GM12872 (cell line): ENCODE measurements at regions not wholly inside any gene's neighbourhood (a gene's known extent, or its start where the extent isn't known, plus 50 kb on each side); places are given as distances from the start of the nearest gene placed in this dataset.

Experiments
- CTCF ChIP-seq: IDR thresholded peaks from 3 replicates; pipeline ENCODE4 v1.5.1; 2011; ENCODE audit warnings: low read depth, mild to moderate bottlenecking, low read length, moderate library complexity; ENCODE audit not compliant: insufficient read depth

- no peak for TF ChIP-seq CTCF
Measured at GRCh38 chr5:86070719-86071118, 547.0 kb upstream of the COX7C start.

GRCh38 chr5:86074297-86074696 lies 543.4 kb upstream of the COX7C start:
- no peak for TF ChIP-seq CTCF

DNA sequence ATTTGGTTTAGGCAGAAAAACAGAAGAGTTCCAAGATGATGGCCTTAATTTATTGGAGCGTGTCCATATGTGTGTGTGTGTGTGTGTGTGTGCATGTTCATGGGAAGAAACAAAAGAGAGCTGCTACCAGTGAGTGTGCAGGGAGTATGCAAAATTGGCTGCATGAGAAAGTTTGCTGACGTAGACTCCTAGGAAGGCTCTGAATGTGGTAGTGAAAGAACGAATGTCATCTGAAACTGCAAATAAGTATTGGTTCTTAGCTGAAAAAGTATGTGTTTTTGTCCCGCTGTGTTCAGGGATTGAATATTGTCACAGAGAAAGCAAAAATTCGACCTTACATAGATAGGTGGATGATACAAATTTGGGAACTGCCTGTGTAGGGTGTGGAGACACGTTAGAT lies 542.6 kb upstream of the COX7C start:
- no peak for TF ChIP-seq CTCF

- TF ChIP-seq CTCF, result no peak
Measured at GRCh38 chr5:86095092-86095491, 522.6 kb upstream of the COX7C start.

- no peak for TF ChIP-seq CTCF
Measured at GRCh38 chr5:86101966-86102365, 515.8 kb upstream of the COX7C start.

DNA sequence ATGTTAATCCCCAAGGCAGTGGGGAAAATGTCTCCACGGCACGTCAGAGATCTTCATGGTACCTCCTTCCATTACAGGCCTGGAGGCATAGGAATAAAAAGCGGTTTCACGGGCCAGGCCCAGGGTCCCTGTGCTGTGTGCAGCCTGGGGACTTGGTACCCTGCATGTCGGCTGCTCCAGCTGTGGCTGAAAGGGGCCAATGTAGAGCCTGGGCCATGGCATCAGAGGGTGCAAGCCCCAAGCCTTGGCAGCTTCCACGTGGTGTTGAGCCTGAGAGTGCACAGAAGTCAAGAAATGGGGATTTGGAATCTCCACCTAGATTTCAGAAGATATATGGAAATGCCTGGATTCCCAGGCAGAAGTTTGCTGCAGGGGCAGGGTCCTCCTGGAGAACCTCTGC lies 508.9 kb upstream of the COX7C start:
- TF ChIP-seq CTCF, result no peak

- TF ChIP-seq CTCF, result no peak
Measured at GRCh38 chr5:86112249-86112648, 505.5 kb upstream of the COX7C start.

DNA sequence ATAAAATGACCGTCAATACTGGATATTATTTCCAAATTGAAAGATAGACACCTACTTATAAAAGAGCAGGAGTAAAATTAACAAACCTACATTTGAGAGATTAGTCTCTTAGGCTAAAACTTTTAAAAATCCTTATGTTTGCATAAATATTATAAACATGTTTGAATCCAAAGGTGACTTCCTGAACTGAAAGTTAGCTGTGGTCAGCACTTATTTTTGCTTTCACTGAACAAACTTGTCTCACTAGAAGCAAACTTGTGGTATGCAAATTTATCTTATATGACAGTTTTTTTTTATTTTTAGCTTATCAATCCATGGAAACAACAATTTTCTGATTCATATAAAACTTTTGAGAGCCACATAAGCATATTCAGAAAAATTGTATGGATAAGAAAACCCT lies 502.6 kb upstream of the COX7C start:
- TF ChIP-seq CTCF, result no peak
